ENCODE measurements at regions not wholly inside any gene's neighbourhood (a gene's known extent, or its start where the extent isn't known, plus 50 kb on each side); places are given as distances from the start of the nearest gene placed in this dataset.

- H3K4me3 ChIP-seq (ENCODE audit: low read length), result no peak overlapping the region
- DNase-seq (ENCODE audit: low read depth), result no peak
- TF ChIP-seq, protein P1, sequence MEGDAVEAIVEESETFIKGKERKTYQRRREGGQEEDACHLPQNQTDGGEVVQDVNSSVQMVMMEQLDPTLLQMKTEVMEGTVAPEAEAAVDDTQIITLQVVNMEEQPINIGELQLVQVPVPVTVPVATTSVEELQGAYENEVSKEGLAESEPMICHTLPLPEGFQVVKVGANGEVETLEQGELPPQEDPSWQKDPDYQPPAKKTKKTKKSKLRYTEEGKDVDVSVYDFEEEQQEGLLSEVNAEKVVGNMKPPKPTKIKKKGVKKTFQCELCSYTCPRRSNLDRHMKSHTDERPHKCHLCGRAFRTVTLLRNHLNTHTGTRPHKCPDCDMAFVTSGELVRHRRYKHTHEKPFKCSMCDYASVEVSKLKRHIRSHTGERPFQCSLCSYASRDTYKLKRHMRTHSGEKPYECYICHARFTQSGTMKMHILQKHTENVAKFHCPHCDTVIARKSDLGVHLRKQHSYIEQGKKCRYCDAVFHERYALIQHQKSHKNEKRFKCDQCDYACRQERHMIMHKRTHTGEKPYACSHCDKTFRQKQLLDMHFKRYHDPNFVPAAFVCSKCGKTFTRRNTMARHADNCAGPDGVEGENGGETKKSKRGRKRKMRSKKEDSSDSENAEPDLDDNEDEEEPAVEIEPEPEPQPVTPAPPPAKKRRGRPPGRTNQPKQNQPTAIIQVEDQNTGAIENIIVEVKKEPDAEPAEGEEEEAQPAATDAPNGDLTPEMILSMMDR (conservative IDR thresholded peaks at IDR 0.05; ENCODE audit: low read depth, low read length), result no peak
These were observed 112.5 kb downstream of the TENT4A start for GRCh38 chr5:6825678-6826244.

DNA sequence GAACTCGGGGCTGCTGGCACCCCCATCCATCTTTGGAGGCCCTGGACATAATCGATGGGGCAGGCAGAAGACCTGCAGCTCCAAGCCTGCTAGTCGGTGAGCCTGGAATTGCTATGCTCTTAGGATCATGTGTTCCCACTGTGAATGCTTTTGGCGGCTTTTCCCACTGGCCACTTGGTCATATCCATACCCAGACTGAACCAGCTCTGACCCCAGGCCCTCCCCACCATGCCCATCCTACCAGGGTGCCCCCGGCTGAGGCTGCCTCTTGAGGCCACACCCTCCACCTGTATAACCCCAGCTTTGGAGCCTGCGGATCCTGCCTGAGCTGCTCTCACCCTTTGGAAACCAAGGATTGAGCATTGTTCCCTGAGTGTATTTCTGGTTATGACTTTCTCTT lies 113.5 kb downstream of the TENT4A start:
- no peak overlapping the region for H3K4me3 ChIP-seq (ENCODE audit: low read length)
- no peak for DNase-seq (ENCODE audit: low read depth)
- TF ChIP-seq, protein P1 (conservative IDR thresholded peaks at IDR 0.05; ENCODE audit: low read depth, low read length), result no peak

DNA sequence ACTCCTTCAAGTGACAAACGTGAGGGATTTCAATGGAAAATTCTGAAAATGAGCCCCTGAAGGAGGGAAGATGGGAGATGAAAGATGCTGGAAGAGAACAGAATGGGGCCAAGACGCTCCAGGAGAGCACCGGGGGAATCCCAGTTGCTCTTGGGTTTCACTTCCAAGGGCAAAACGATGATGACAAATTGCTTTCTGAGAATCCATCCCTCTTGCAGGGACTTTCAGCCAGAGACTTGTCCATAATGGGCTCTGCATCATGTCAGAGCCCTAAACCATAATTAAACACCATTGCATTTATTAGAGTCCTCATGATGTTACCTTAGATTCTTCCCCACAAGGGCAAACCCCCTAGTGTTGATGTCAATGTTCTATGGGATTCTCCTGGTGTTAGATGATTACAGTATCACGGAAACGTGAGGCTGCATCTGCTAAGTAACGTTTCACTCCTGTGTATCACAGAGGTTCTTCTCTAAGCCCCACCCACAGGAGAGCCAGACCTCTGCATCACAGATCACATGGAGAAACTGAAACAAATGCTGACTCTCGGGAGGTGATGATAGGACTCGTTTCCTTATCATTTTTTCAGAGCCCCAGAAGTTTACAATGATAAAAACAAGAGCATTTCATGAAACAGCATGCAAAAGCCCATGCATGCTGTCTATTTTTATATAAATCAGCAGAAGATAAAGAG lies 114.4 kb downstream of the TENT4A start:
- H3K4me3 ChIP-seq (ENCODE audit: low read length), result no peak overlapping the region
- DNase-seq (ENCODE audit: low read depth), result no peak
- TF ChIP-seq, protein P1 (conservative IDR thresholded peaks at IDR 0.05; ENCODE audit: low read depth, low read length), result no peak

DNA sequence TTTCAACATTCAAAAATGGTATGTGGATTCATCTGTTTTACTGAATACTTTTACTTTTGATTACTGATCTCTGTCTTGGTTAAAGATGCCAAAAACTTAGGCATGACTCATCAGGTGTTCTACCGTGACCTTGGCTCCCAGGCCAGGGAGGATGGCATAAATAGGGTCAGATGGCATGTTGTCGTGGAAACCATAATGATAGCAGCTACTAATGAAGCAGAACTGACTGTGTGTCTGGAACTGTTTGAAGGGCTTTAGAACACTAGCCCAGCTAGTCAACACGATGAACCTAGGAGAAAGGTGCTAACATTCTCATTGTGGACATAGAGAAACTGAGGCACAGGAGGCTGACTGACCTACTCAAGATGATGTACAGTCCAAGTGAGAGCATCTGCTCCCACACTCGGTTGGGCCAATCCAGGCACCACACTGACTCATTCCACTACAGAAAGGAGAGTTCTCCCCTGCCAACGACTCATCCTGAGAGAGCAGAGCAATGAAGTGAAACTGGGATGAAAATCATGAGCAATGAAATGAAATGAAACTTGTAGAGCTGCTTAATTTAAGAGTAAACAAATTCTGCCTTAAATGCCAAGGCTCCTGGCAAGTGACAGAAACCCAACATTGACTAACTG lies 116.0 kb downstream of the TENT4A start:
- TF ChIP-seq, protein P1 (conservative IDR thresholded peaks at IDR 0.05; ENCODE audit: low read depth, low read length), result no peak
- DNase-seq (ENCODE audit: low read depth), result no peak
- H3K4me3 ChIP-seq (ENCODE audit: low read length), result no peak overlapping the region

DNA sequence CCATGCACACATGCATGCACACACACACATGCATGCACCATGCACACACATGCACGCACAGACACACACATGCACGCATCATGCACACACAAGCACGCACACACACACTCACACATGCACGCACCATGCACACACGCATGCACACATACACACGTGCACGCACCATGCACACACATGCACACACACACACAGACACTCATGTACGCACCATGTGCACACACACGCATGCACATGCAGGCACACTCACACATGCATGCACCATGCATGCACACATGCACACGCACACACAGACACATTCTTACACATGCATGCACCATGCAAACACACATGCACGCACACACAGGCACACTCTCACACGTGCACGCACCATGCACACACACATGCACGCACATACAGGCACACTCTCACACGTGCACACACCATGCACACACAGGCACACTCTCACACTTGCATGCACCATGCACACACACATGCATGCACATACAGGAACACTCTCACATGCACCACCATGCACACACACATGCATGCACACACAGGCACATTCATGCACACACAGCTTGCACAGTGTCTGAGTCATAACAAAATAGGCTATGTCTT lies 117.5 kb downstream of the TENT4A start:
- no peak for DNase-seq (ENCODE audit: low read depth)
- no peak overlapping the region for H3K4me3 ChIP-seq (ENCODE audit: low read length)
- TF ChIP-seq, protein P1 (conservative IDR thresholded peaks at IDR 0.05; ENCODE audit: low read depth, low read length), result no peak

GRCh38 chr5:6831678-6832671 lies 118.7 kb downstream of the TENT4A start:
- H3K4me3 ChIP-seq (ENCODE audit: low read length), result no peak overlapping the region
- TF ChIP-seq, protein P1 (conservative IDR thresholded peaks at IDR 0.05; ENCODE audit: low read depth, low read length), result no peak
- no peak for DNase-seq (ENCODE audit: low read depth)
